ENCODE measurements at regions not wholly inside any gene's neighbourhood (a gene's known extent, or its start where the extent isn't known, plus 50 kb on each side); places are given as distances from the start of the nearest gene placed in this dataset.

DNA sequence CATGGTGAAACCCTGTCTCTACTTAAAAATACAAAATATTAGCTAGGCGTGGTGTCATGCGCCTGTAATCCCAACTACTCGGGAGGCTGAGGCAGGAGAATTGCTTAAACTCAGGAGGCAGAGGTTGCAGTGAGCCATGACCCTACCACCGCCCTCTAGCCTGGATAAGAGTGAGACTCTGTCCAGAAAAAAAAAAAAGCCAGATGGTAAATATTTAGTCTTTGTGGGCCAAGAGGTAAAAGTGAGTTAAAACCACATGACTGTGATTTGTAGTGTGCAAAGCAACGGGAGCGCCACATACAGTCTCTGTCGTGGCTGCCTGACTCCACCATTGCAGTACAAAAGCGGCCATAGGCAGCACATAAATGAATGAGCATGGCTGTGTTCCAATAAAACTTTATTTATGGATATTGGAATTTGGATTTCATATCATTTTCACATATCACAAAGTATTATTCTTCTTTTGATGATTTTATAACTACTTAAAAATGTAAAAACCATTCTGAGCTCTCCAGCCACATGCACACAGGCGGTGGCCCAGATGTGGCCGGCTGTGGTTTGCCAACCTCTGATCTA lies 51.8 kb upstream of the CASZ1 start:
- DNase-seq (ENCODE audit: low spot score), result no peak

DNA sequence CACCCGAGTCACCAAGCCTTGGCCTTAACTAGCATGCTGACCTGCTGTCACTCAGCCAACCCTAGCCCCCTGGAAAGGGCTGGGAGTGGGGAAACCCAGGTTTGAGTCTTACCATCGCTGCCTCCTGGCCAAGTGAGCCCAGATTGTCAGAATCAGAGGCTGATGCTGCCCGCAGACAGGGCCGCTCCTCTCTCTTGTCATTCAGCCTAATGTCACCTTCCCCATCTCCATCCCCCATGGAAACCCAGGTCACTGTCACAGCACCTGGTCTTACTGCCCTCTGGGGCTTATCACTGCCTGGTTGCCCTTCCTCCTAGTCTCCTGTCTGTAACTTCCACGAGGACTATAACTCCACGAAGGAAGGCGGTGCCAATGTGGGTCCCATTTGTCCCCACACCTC lies 53.6 kb upstream of the CASZ1 start:
- DNase-seq (ENCODE audit: low spot score), result no peak

DNA sequence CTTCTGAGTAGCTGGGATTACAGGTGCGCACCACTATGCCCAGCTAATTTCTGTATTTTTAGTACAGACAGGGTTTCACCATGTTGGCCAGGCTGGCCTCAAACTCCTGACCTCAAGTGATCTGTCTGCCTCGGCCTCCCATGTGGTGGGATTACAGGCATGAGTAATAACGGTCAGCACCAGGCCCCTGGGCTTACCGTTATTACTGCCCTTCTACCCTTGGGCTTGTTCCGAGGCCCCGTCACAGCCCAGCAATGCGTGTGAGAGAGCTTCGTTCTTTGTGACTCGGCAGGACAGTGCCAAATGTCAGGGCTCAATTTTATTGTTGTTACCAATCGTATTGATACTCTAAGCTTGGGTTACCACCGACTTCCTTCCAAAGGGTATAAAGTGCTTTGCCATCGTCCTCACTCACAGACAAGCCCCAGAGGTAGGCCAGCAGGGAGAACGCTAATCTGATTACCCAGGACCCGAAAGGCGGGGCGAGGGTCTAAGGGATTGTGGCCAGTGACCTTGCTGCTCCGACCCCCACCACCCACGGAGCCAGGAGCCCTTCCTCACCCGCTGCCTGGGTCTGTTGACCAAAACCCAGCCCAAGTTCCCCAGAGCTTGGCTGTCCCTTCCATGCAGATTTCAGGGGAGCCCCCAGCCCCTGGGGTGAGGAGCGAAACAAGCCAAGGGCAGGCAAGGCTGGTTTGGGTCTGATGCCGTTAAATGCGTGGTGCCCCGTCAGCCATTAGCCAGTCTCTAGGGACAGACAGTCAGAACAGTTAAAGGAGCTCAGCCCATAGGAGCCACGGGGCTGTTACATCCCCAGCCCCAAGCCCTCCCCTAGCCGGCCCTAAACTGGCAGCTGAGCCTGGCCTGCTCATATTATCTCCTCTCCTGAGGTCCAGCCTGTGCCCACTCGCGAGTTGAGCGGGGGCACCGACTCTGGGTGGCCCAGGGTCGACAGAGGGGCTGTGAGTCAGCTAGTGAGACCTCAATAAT lies 54.9 kb upstream of the CASZ1 start:
- no peak for DNase-seq (ENCODE audit: low spot score)

DNA sequence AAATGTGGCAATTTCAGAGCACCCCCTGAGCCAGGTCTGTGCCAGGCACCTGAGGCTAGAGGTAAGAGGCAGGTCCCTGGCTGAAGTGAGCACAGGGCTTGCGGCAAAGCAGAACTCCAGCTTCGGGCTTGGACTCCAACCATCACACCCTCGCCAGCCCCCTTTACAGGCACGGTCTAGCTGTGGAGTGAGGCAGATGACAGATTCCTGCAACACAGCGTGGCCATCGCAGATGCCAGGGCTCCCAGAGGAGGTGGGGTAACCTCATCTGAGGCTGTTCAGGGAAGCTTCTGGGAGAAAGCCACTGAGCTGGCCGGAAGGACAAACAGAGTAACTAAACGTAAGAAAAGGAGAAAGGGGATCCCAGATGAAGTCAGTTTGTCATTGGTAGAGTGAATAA lies 55.6 kb upstream of the CASZ1 start:
- DNase-seq (ENCODE audit: low spot score), result no peak

DNA sequence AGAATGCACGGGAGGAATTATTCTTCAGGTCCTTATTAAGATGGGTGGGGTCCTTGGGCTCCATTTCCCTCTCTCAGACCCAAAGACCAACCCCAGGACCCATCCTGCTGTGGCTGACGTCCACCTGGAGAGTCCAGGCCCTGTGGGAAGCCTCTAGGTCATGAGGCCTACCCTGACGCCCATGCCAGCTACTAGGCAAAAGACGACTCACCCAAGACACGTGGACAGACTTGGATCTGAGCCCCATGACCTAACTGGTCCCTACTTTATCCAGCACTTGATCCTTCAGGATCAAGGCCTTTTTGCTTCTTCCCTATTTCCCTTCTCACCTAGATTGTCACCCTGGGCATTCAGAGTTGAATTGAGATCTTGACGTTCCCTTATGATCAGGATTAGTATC lies 56.0 kb upstream of the CASZ1 start:
- DNase-seq (ENCODE audit: low spot score), result no peak

DNA sequence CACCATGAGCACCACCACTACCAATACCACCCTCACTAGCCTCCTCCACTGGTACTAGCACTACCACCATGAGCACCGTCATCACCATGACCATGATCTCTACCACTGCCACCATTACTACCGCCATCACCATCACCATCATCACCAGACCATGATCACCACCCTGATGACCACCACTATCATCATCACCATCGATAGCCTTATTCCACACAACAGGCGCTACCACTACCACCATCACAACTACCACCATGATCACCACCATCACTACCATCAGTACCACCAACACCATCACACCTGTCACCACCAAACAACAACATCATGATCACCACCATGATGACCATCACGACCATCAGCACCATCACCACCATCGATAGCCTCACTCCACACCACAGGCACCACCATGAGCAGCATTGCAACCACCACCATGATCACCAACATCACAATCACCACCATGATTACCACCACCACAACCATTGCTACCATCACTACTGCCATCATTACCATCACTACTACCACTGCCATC lies 56.6 kb upstream of the CASZ1 start:
- DNase-seq (ENCODE audit: low spot score), result no peak

DNA sequence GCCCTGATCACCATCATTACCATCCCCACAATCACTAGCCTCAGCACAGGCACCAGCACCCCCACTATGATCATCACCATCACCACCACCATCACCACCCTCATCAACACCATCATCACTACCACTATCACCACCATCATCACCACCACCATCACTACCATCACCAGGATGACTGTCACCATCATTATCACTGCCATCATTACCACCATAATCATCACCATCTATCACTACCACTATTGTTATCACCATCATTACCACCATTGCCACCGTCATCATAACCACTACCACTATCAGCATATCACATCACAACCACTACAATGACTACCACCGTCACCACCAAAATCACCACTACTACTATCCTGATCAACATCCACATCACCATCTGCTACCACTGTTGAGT lies 57.3 kb upstream of the CASZ1 start:
- DNase-seq (ENCODE audit: low spot score), result no peak

DNA sequence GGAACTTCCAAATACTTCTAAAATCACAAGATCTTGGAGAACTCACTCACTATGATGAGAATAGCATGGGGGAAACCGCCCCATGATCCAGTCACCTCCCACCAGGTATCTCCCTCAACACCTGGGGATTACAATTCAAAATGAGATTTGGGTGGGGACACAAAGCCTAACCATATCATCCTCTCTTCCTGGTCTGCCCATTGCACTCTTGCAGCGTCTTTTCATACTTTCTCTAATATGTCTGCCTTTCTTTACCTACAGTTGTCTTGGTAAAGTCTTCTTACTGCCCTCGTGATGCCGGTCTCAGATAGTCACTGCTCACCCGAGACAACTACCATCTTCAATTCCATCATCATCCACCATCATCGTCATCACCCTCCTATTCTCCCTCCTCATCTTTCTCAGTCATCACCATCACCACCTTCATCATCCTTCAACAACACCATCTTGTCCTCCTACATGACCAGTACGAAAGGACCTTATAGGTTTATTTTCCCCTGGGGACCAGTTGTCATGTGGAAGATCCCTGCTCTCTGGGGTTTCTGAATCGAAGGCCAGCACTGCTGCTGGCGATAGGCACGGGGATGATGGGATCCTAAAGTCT lies 58.5 kb upstream of the CASZ1 start:
- no peak for DNase-seq (ENCODE audit: low spot score)

DNA sequence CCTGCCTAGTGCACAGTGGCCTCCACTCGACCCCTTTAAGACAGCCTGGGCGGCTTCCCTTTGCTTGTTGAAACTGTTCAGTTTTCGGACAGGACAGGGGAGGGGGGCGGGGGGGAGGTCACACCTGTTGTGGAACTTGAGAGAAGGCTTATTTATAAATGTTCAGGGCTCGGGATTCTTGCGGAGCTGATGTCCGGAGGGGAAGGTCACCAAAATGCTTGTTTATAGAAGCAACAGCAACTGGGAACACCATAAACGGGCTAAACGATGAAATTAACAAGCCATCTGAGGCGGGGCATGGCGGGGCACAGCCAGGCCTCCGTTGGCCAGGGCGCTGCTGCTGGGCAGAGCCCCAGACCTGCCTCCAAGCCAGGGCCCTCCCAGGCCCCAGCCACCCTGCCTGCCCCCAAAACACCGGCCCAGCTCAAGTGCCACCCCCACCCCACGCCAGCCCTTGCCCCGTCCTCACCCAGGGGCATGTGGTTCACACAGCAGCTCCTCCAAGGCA lies 59.8 kb upstream of the CASZ1 start:
- DNase-seq (ENCODE audit: low spot score), result no peak

DNA sequence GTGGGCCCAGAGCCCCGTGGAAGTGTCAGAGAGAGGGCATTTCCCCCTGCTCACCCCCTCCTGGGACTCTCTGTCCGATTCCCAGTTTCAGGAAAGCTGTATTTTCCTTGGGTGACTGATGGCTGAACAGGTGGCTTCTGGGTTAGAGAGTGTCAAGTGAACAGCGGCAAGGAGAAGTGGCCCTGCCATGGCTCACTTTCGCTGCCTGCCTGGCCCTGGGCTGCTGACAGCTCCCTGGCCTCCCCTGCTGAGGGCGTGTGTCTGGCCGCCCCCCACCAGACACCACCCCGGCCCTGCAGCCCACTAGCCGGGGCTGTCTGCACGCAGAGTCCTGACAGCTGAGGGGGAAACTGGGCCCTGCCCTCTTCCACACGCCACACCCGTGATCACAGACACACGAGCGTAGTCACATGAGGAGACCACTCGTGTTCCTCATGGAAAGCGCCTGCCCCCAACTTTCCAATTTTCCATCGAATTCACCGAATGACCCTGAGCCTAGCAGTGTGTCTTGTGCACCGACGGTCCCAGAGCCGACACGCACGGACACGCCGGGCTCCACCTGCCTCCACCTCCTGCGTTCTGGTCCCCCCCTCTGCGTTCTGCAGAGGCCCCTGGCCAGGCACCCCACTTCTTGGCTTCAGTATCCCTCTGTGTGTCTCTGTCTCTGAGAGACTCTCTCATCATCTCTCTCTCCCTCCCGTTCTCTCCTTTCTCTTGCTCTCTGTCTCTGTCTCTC lies 60.6 kb upstream of the CASZ1 start:
- DNase-seq (ENCODE audit: low spot score), result no peak

DNA sequence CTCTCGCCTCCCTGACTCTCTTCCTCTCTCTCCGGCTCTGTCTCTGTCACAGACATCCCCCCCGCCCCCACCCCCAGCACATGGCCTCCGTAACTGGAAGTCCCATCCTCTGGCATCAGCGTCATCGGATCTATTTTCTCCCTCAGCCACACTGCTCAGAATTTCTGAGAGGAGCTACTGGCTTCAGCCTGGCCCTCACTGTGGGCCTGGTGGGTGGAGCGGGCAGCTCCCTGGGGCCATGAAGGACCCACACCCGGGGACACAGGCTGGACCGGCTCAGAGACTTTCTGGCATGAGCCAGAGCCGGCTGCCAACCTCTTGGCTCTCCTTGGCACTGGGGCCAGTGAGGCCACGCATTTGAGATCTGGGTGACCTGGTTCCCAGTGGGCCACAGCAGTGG lies 61.2 kb upstream of the CASZ1 start:
- DNase-seq (ENCODE audit: low spot score), result no peak

DNA sequence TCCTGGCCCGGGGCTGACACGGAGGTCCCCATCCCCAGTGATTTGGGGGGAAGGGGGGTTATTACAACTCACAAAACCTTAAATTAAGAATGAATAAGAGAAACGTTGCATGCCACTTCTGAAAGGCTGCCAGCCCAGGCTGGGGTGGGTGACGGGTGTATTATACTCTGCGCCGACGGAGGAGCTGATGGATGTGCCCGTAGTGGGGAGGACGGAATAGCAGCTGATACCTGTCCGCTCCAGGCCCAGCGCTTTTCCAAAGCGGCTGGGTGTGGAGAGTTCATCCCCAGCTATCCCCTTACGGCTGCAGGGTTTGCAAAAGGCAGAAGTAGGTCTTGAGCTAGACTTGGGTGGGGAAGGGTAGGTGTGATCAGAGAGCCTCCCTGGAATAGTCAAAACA lies 63.8 kb upstream of the CASZ1 start:
- DNase-seq (ENCODE audit: low spot score), result no peak

DNA sequence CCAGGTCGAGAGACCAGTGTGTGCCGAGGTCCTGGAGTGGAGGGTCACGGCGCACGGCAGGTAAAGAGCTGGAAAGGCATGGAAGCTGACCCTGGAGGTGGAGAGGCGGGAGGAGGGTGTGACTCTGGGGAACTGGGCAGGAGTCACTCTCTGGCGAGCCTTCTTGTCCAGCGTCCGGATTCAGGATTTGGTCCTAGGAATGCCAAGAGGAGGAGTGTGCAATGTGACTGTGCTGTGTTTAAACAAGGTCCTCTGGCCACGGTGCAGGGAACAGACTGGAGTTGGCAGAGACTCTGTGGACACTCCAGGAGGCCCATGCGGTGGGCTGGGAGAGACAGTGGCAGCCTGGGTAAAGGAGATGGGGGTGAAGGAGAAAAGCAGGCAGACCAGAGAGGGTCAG lies 64.2 kb upstream of the CASZ1 start:
- no peak for DNase-seq (ENCODE audit: low spot score)

DNA sequence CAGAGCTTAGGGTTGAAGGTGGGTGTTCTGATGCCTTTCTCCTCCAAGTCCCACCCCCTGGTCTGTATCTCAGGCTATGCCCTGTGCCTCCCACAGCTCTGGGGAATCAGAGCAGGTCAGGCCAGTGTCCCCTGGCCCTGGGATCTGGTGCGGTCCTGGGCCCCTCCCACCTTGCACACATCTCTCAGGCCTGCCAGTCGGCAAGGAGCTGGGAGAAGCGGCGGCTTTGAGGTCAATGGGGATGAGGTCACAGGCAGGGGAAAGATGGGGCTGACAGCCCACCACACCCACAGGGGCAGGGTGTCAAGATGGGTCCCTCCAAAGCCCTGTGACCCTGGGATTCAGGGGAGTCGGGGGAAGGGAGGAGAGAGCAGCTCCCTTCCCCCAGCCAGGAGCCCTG lies 65.4 kb upstream of the CASZ1 start:
- no peak for DNase-seq (ENCODE audit: low spot score)

DNA sequence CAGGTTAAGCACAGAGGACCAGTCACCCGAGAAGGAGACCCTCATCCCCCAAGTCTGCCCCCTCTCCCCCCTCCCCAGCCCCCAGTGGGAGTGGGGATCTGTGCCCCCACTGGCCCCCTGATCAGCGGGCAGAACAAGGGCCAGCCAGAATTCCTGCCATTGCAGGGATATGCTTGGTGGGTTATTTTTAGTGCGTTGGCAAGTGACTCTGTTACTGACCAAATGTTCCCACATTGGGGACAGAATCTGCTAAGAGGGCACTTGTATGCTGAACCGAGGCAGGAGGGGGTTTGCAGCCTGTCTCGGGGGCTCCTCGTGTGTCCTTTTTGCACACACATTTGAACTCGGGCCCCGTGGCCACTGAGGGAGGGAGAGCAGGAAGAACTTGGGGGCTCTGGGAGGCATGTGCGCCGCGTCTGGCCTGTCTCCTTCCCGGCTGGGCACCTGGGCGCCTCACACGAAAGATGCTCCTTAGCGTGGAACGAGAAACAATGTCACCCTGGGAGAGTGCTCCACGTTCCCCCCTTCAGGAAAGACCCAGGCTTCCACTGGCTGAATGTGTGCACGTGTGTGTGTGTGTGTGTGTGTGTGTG lies 66.4 kb upstream of the CASZ1 start:
- no peak for DNase-seq (ENCODE audit: low spot score)

DNA sequence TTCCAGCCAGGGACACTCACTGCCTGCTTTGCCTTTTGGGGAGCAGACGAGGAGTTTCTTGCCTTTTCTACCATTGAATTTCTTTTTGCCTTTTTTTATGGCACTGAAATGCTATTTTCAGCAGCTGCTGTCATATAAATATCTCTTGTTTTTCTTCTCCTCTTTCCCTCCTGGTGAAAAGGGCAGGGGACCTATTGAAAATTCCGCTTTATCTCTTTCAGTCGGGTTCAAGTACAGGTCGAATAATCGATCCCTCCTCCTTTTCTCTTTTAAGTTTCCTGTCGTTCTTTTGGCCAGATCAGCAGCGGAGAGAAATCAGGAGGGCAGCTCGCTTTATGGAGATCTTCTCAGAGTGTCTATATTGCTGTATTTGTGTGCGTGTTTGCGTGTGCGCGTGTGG lies 67.4 kb upstream of the CASZ1 start:
- DNase-seq (ENCODE audit: low spot score), result no peak

DNA sequence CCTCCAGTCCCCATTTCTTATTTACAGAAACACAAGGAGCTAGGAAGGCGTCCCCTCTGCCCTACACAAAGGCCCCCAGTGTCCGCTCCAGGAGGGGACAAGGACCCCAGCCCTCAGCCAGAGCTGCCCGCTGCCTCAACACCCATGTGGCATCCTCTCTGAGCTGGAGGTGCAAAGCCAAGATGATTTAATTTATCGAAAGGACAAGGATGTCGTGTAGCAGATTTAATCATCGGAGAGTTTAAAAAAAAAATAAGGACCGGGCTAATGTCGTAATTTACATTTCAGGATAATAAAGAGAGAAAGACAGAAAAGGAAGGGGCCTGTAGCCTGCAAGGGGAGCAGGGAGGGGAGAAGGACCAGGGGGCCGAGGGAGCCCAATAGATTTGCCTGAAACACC lies 68.3 kb upstream of the CASZ1 start:
- no peak for DNase-seq (ENCODE audit: low spot score)

DNA sequence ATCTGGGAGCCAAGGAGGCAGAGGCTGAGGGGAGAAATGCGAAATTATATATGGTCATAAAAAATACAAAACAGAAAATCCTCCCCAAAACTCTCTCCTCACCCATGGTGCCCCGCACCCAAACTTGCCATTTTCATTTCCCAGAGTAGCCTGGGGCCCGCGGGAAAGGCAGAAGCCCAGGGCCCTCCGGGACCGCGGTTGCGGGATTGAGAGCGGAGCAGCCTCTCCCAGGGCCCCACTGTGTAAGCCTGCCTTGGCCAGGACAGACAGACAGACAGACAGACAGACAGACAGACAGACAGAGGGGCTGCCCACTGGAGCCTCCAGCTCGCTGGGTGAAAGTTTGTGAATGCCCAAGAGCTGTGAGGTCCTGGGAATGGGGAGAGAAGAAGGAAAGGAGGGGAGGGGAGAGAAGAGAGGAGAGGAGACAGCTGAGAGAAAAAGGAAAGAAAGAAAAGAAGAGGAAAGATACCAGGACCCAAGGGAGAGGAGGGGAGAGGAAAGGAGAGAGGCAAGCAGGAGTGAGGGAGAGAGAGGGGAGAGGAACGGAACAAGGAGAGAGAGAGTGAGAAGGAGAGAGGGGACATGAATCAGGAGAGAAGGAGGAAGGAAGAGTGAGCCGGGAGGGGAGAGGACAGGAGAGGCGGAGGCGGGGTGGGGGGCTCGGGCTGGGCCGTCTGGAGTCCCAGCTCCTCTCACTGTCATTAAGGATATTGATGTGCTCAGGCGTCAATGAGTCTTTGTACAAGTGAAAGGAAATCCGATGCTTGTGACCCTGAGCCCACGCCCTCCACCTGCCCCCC lies 69.3 kb upstream of the CASZ1 start:
- no peak for DNase-seq (ENCODE audit: low spot score)

DNA sequence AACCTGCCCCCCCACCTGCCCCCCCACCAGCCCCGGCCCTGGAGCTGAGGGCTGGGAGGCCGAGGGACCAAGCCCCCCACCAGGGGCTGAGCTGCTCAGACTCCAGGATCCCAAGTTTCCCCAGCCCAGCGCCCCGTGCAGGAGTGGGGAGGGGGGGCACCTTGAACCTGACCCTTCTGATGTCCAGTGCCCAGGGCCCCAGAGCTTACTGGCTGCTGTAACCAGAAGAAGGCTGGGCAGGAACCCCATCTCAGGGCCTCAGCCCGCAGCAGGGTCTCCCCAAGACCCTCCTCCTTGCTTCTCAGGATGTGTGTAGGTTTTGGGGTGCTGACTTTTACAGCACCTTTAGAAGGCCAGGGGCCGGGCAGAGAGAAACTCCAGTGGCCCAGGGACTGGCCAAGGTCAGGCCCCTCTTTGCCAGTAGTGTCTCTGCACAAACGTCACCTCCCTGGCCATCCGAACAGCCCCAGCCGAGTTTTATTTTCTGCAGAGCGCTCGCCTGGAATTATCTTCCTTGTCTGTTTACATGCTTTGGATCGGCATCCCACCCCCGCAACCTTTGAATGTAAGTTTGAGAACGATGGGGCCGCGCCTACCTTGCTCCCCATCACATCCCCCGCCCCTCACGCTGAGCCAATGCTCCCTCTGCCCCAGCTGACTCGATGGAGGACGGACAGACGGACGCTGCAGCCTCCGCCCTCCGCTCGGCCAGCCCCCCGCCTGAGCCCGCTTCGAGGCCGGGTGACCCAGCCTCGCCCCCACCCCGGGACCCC lies 70.1 kb upstream of the CASZ1 start:
- no peak for DNase-seq (ENCODE audit: low spot score)
